ENCODE measurements at regions not wholly inside any gene's neighbourhood (a gene's known extent, or its start where the extent isn't known, plus 50 kb on each side); places are given as distances from the start of the nearest gene placed in this dataset.

- TF ChIP-seq, protein P1, sequence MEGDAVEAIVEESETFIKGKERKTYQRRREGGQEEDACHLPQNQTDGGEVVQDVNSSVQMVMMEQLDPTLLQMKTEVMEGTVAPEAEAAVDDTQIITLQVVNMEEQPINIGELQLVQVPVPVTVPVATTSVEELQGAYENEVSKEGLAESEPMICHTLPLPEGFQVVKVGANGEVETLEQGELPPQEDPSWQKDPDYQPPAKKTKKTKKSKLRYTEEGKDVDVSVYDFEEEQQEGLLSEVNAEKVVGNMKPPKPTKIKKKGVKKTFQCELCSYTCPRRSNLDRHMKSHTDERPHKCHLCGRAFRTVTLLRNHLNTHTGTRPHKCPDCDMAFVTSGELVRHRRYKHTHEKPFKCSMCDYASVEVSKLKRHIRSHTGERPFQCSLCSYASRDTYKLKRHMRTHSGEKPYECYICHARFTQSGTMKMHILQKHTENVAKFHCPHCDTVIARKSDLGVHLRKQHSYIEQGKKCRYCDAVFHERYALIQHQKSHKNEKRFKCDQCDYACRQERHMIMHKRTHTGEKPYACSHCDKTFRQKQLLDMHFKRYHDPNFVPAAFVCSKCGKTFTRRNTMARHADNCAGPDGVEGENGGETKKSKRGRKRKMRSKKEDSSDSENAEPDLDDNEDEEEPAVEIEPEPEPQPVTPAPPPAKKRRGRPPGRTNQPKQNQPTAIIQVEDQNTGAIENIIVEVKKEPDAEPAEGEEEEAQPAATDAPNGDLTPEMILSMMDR (IDR thresholded peaks at IDR 0.05): no peak
- no peak for TF ChIP-seq ZFX (IDR thresholded peaks at IDR 0.05; ENCODE audit: borderline replicate concordance)
Measured at GRCh38 chr7:12766416-12766815, 79.0 kb downstream of the ARL4A start.

All from 22Rv1 (cell line).